ENCODE measurements at regions not wholly inside any gene's neighbourhood (a gene's known extent, or its start where the extent isn't known, plus 50 kb on each side); places are given as distances from the start of the nearest gene placed in this dataset.

GRCh38 chr5:121175986-121176385, 675.7 kb upstream of the FTMT start:
- no peak for DNase-seq (ENCODE audit: low spot score in 2 of 2)
- H3K27ac ChIP-seq, result no peak overlapping the region
- intact Hi-C loops (cut with DNase I; ENCODE audit: low total_unique reads), result no loop called here
- H3K4me1 ChIP-seq, result no peaks in the 10 kb centered on the region
- H3K4me3 ChIP-seq, result no peak overlapping the region
- no peaks in the 10 kb centered on the region for H3K36me3 ChIP-seq
- no peaks in the 10 kb centered on the region for H3K9me3 ChIP-seq
- TF ChIP-seq CTCF (IDR thresholded peaks at IDR 0.05) (no peak), POLR2A (IDR thresholded peaks at IDR 0.05) (no peak)
- no peaks in the 10 kb centered on the region for H3K27me3 ChIP-seq

- TF ChIP-seq CTCF (IDR thresholded peaks at IDR 0.05), result no peak
- TF ChIP-seq POLR2AphosphoS5 (IDR thresholded peaks at IDR 0.05), result no peak
- TF ChIP-seq POLR2A (IDR thresholded peaks at IDR 0.05), result no peak
- H3K4me3 ChIP-seq, result no peak overlapping the region
- no peak for DNase-seq (ENCODE audit: low spot score in 2 of 2)
- no peaks in the 10 kb centered on the region for H3K36me3 ChIP-seq
- no peak overlapping the region for H3K27ac ChIP-seq
- H3K27me3 ChIP-seq, result no peaks in the 10 kb centered on the region
- no peaks in the 10 kb centered on the region for H3K4me1 ChIP-seq
- intact Hi-C loops (cut with DNase I; ENCODE audit: low total_unique reads), result no loop called here
- H3K9me3 ChIP-seq, result no peaks in the 10 kb centered on the region
These were observed 668.7 kb upstream of the FTMT start for GRCh38 chr5:121182788-121183490.

- Histone ChIP-seq H3K4me1 (no peaks in the 10 kb centered on the region), H3K9me3 (no peaks in the 10 kb centered on the region)
- intact Hi-C loops (cut with DNase I; ENCODE audit: low total_unique reads), result no loop called here
These were observed 662.8 kb upstream of the FTMT start for GRCh38 chr5:121188849-121189248.

GRCh38 chr5:121189342-121190305, 662.1 kb upstream of the FTMT start:
- Histone ChIP-seq H3K27me3 (no peaks in the 10 kb centered on the region), H3K27ac (no peak overlapping the region), H3K36me3 (no peaks in the 10 kb centered on the region), H3K4me3 (no peak overlapping the region), H3K4me1 (no peaks in the 10 kb centered on the region), H3K9me3 (no peaks in the 10 kb centered on the region)
- no peak for DNase-seq (ENCODE audit: low spot score in 2 of 2)
- intact Hi-C loops (cut with DNase I; ENCODE audit: low total_unique reads), result no loop called here
- no peak for TF ChIP-seq POLR2A (IDR thresholded peaks at IDR 0.05)
- no peak for TF ChIP-seq CTCF (IDR thresholded peaks at IDR 0.05)
- no peak for TF ChIP-seq POLR2AphosphoS5 (IDR thresholded peaks at IDR 0.05)

More at GRCh38 chr5:121188849-121189248, 662.8 kb upstream of the FTMT start:
- Histone ChIP-seq H3K36me3 (no peaks in the 10 kb centered on the region), H3K4me3 (no peak overlapping the region), H3K27me3 (no peaks in the 10 kb centered on the region), H3K27ac (no peak overlapping the region)
- DNase-seq (ENCODE audit: low spot score in 2 of 2), result no peak
- TF ChIP-seq CTCF (IDR thresholded peaks at IDR 0.05) (no peak), POLR2A (IDR thresholded peaks at IDR 0.05) (no peak), POLR2AphosphoS5 (IDR thresholded peaks at IDR 0.05) (no peak)
